HG03280 (cell line): ENCODE measurements at regions not wholly inside any gene's neighbourhood (a gene's known extent, or its start where the extent isn't known, plus 50 kb on each side); places are given as distances from the start of the nearest gene placed in this dataset.
"Not testable (repeated sequence)": the region's sequence is repeated elsewhere in the genome, so short reads cannot be mapped to it uniquely, and the experiment has no call there.

Experiments
- ATAC-seq: cut with Tn5 transposase; IDR thresholded peaks from one replicate; pipeline ENCODE4 v1.9.1; 2021; ENCODE audit warnings: mild to moderate bottlenecking, moderate library complexity; ENCODE audit not compliant: unreplicated experiment

- not testable (repeated sequence) for ATAC-seq
Measured at GRCh38 chr10:60523371-60523770, 133.7 kb upstream of the ANK3 start.

GRCh38 chr10:60522617-60523016 is 132.9 kb upstream of the ANK3 start:
- ATAC-seq, result no peak

- ATAC-seq, result no peak
Measured at GRCh38 chr10:60521974-60522405, 132.3 kb upstream of the ANK3 start.

DNA sequence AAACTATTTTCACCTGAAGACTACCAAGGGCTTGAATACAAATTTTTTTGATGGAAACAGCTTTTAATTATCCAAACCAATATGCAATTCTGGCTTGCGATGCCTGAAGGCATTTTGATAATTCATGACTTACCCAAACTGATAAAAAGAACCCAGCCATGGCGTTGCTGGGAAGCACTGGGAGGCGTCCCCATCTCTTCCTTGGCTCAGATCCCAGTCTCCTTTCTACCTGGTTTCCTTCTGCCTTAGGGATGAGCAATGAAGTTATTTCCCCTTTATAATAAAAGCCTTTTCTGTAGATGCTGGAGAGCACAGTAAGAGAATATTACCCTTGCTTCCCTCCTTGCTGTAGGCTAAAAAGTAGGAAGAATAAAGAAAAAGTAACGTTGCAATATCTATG is 129.1 kb upstream of the ANK3 start:
- no peak for ATAC-seq

GRCh38 chr10:60517805-60518204 is 128.1 kb upstream of the ANK3 start:
- ATAC-seq, result no peak

DNA sequence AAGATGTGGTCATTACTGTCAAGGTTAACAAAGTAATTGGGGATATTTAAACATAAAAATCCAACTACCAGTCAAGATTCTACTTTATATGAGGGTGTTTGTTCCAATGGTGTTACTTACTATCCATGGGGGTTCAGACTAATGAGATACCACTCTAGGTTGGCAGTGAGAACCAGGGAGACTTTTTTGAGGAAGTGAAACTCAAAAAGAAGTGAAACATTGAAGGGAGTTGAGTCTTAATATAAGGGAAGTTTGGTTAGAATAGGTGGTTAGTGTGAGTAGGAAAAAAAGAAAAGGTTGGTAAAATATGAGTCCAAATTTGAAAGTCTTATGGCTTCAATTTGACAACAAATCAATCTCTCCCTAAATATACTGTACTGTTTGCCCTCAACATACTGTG is 123.6 kb upstream of the ANK3 start:
- ATAC-seq, result no peak

DNA sequence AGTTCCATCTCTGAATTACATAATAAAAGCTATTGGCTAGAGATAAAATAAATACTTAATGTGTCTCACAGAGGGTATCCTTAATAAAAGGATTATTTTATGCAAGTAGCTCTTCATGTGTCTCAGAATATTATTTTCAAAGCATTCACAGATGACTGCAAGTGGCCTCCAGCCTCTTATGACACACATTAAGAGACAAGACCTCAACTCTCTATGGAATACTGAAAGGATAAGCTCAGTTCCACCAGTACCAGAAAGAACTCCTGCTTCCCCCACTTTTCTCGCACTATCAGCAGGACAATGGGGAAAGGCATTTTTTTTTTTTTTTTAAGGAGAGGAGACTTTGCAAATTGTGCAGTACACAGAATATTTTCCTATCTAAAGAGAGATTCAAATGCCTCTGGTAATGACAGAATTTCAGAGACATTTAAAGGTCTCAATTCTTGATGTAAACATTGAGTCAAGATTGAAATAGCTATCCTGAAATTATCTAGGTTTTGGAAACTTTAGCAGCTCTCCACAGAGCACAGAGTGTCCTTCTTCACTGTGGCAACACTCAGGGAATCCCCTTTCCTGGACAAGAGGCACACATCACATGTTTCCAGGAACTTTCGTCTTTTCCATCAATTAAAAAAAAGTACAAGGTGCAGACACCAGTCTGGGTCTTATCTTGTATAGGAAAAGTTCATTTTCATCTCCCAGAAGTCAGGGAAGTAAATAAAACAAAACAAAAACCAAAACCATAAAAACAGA is 122.0 kb upstream of the ANK3 start:
- no peak for ATAC-seq

- no peak for ATAC-seq
Measured at GRCh38 chr10:60508831-60509230, 119.2 kb upstream of the ANK3 start.

DNA sequence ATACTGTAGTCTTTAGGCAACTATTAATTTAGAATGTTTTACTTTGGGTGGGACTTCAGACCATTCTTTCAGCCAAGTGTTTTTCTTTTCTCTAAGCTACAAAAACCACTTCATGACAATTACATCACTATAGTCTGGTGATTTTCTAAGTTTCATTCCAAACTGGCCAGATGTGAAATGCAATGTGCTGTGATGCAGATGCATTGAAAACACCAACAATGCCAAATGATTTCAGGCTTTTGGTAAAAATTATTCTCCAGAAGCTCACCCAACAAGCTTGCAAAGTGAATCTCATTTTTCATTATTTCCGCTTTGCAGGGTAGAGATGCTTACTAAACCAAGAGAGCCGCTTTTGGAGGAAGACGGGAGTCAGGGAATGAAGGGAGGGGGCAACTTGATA is 118.4 kb upstream of the ANK3 start:
- no peak for ATAC-seq

DNA sequence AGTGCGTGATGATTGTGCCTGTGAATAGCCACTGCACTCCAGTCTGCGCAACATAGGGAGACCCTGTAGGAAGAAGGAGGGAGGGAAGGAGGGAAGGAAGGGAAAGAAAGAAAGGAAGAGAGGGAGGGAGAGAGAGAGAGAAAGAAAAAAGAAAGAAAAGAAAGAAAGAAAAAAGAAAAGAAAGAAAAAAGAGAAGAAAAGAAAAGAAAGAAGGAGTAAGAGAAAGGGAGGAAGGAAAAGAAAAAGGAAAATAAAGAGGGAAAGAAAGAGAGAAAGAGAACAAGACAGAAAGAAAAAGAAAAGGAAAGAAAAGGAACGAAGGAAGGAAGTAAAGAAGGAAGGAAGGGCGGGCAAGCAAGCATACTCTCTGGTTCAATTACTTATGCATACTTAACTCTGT is 112.9 kb upstream of the ANK3 start:
- ATAC-seq, result no peak

DNA sequence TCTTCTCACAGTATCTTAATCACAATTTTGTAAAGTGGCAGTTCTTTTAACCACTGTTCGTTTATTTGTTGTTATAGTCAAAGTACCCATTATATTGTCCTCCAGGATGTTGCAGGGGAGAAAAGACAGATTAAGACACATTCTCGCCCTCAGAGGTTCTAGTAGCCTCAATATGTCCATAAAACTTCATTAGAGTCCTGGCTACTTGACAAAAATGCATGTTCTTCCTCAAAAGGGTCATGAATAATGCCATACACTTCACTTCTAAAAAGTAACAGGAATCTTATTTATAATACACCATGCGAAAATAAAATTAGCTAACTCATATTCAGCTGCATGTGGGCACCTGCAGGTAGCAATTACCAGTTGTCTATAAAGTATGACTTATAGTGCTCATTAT is 109.3 kb upstream of the ANK3 start:
- no peak for ATAC-seq

- no peak for ATAC-seq
Measured at GRCh38 chr10:60497364-60497763, 107.7 kb upstream of the ANK3 start.

DNA sequence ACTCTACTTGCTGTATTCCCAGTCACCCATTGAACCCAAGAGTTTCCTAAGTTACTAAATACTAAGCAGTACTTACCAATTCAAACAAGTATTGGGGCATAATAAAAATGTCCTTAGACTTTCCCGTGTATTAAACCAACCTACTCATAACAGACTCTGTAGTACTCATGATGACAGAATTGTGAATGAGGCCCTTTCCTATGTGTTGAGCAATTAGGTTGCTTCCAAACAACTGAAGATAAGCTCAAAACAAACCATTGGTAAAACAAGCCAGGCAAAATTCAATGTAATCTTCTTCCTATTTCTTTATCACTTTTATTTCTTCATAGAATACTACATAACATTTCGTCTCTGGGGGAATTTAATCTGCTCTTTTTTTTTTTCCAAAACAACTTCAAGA is 106.5 kb upstream of the ANK3 start:
- ATAC-seq, result no peak

- no peak for ATAC-seq
Measured at GRCh38 chr10:60495338-60496055, 105.8 kb upstream of the ANK3 start.

GRCh38 chr10:60494774-60495173 is 105.1 kb upstream of the ANK3 start:
- ATAC-seq, result no peak

GRCh38 chr10:60491162-60491561 is 101.5 kb upstream of the ANK3 start:
- ATAC-seq, result no peak

GRCh38 chr10:60490013-60490412 is 100.3 kb upstream of the ANK3 start:
- no peak for ATAC-seq

- no peak for ATAC-seq
Measured at GRCh38 chr10:60488111-60488669, 98.5 kb upstream of the ANK3 start.

GRCh38 chr10:60487543-60487942 is 97.9 kb upstream of the ANK3 start:
- ATAC-seq, result no peak

GRCh38 chr10:60485025-60485424 is 95.3 kb upstream of the ANK3 start:
- no peak for ATAC-seq

GRCh38 chr10:60480865-60481563 is 91.3 kb upstream of the ANK3 start:
- no peak for ATAC-seq
